Thyroid gland (tissue), 4 donors: ENCODE measurements at regions not wholly inside any gene's neighbourhood (a gene's known extent, or its start where the extent isn't known, plus 50 kb on each side); places are given as distances from the start of the nearest gene placed in this dataset.

Source experiments
- CTCF ChIP-seq, 6 experiments: fragments of 200-600 bp in 3 of 6; fragments of 450-650 bp in 3 of 6; sonication (generic) in 3 of 6; IDR thresholded peaks; one replicate each; pipeline ENCODE4 v1.5.1; 2016 to 2019; ENCODE audit warnings: antibody characterized with exemption in 6 of 6, mild to moderate bottlenecking in 2 of 6, inconsistent platforms in 1 of 6, moderate library complexity in 1 of 6
- POLR2A ChIP-seq, 2 donors: fragments of 450-650 bp; IDR thresholded peaks; one replicate each; pipeline ENCODE4 v1.6.1; 2017; ENCODE audit warnings: antibody characterized with exemption in 2 of 2, mild to moderate bottlenecking in 2 of 2, moderate library complexity in 1 of 2

- TF ChIP-seq POLR2A (IDR thresholded peaks at IDR 0.05): no peak
- no peak for TF ChIP-seq CTCF (IDR thresholded peaks at IDR 0.05)
Observed at GRCh38 chr11:21911061-21911460, 281.8 kb upstream of the ANO5 start.
